ENCODE measurements at regions not wholly inside any gene's neighbourhood (a gene's known extent, or its start where the extent isn't known, plus 50 kb on each side); places are given as distances from the start of the nearest gene placed in this dataset.

- DNase-seq (ENCODE audit: missing footprints) (no peak), ATAC-seq (no peak)
- intact Hi-C loops (cut with DNase I): no loop called here
These were observed 102.5 kb upstream of the CELF2 start for GRCh38 chr10:10915215-10915614.

GRCh38 chr10:10917031-10917430 lies 100.6 kb upstream of the CELF2 start:
- intact Hi-C loops (cut with DNase I): no loop called here
- ATAC-seq (no peak), DNase-seq (ENCODE audit: missing footprints) (no peak)

GRCh38 chr10:10919976-10920375 lies 97.7 kb upstream of the CELF2 start:
- DNase-seq (ENCODE audit: missing footprints) (no peak), ATAC-seq (no peak)
- intact Hi-C loops (cut with DNase I): no loop called here

- ATAC-seq: no peak
- DNase-seq (ENCODE audit: missing footprints): no peak
- intact Hi-C loops (cut with DNase I): no loop called here
These were observed 95.7 kb upstream of the CELF2 start for GRCh38 chr10:10921826-10922461.

- intact Hi-C loops (cut with DNase I): no loop called here
- ATAC-seq: peak; percentile 26
These were observed 94.5 kb upstream of the CELF2 start for GRCh38 chr10:10923029-10923651.

GRCh38 chr10:10925667-10926066 lies 92.0 kb upstream of the CELF2 start:
- DNase-seq (ENCODE audit: missing footprints): no peak
- no peak for ATAC-seq
- intact Hi-C loops (cut with DNase I): no loop called here

More at GRCh38 chr10:10923029-10923651, 94.5 kb upstream of the CELF2 start:
- DNase-seq (ENCODE audit: missing footprints): no peak

- intact Hi-C loops (cut with DNase I): no loop called here
- ATAC-seq: no peak
- no peak for DNase-seq (ENCODE audit: missing footprints)
These were observed 90.1 kb upstream of the CELF2 start for GRCh38 chr10:10927608-10928007.

- ATAC-seq (no peak), DNase-seq (ENCODE audit: missing footprints) (no peak)
- intact Hi-C loops (cut with DNase I): no loop called here
These were observed 86.5 kb upstream of the CELF2 start for GRCh38 chr10:10930979-10931743.

GRCh38 chr10:10935032-10935431 lies 82.6 kb upstream of the CELF2 start:
- intact Hi-C loops (cut with DNase I): no loop called here
- no peak for ATAC-seq
- no peak for DNase-seq (ENCODE audit: missing footprints)

- intact Hi-C loops (cut with DNase I): no loop called here
- ATAC-seq (no peak), DNase-seq (ENCODE audit: missing footprints) (no peak)
These were observed 79.0 kb upstream of the CELF2 start for GRCh38 chr10:10938676-10939075.

GRCh38 chr10:10941127-10941730 lies 76.4 kb upstream of the CELF2 start:
- DNase-seq (ENCODE audit: missing footprints) (no peak), ATAC-seq (no peak)

GRCh38 chr10:10942441-10942840 lies 75.2 kb upstream of the CELF2 start:
- intact Hi-C loops (cut with DNase I): no loop called here
- ATAC-seq (no peak), DNase-seq (ENCODE audit: missing footprints) (no peak)

More at GRCh38 chr10:10941127-10941730, 76.4 kb upstream of the CELF2 start:
- intact Hi-C loops (cut with DNase I): no loop called here

GRCh38 chr10:10946081-10946480 lies 71.6 kb upstream of the CELF2 start:
- DNase-seq (ENCODE audit: missing footprints) (no peak), ATAC-seq (no peak)
- intact Hi-C loops (cut with DNase I): no loop called here

- intact Hi-C loops (cut with DNase I): no loop called here
- ATAC-seq (no peak), DNase-seq (ENCODE audit: missing footprints) (no peak)
These were observed 70.9 kb upstream of the CELF2 start for GRCh38 chr10:10946801-10947200.

GRCh38 chr10:10951675-10952074 lies 66.0 kb upstream of the CELF2 start:
- no peak for DNase-seq (ENCODE audit: missing footprints)
- ATAC-seq: no peak
- intact Hi-C loops (cut with DNase I): no loop called here

- intact Hi-C loops (cut with DNase I): no loop called here
- no peak for DNase-seq (ENCODE audit: missing footprints)
- ATAC-seq: no peak
These were observed 64.9 kb upstream of the CELF2 start for GRCh38 chr10:10952800-10953199.

GRCh38 chr10:10956681-10957542 lies 60.8 kb upstream of the CELF2 start:
- DNase-seq (ENCODE audit: missing footprints) (no peak), ATAC-seq (no peak)
- intact Hi-C loops (cut with DNase I): no loop called here

- ATAC-seq (no peak), DNase-seq (ENCODE audit: missing footprints) (no peak)
- intact Hi-C loops (cut with DNase I): no loop called here
These were observed 59.6 kb upstream of the CELF2 start for GRCh38 chr10:10958041-10958440.

- DNase-seq (ENCODE audit: missing footprints): no peak
- intact Hi-C loops (cut with DNase I): no loop called here
- ATAC-seq: no peak
These were observed 58.0 kb upstream of the CELF2 start for GRCh38 chr10:10959666-10960065.

Measured in Right ventricle myocardium inferior (tissue), 1 donor.